ENCODE measurements at regions not wholly inside any gene's neighbourhood (a gene's known extent, or its start where the extent isn't known, plus 50 kb on each side); places are given as distances from the start of the nearest gene placed in this dataset.

GRCh38 chr10:62502995-62503613 is 128.9 kb downstream of the ZNF365 start (continued):
- TF ChIP-seq EZH2phosphoT487 (IDR thresholded peaks at IDR 0.05; ENCODE audit: unreplicated experiment): no peak
- no peak for TF ChIP-seq POLR2AphosphoS5 (IDR thresholded peaks at IDR 0.05; ENCODE audit: low read depth)
- no peak for TF ChIP-seq NANOG (IDR thresholded peaks at IDR 0.05; ENCODE audit: borderline replicate concordance)
- TF ChIP-seq CREB1 (CRISPR knock-in tag; IDR thresholded peaks at IDR 0.05; ENCODE audit: low read depth): no peak
- no peak for TF ChIP-seq EZH2 (IDR thresholded peaks at IDR 0.05; ENCODE audit: low read depth, unreplicated experiment)
- no peak for TF ChIP-seq REST (IDR thresholded peaks at IDR 0.05; ENCODE audit: unreplicated experiment)
- TF ChIP-seq STAT1 (IDR thresholded peaks at IDR 0.05; ENCODE audit: unreplicated experiment): no peak

- peaks cover 2% of the 10 kb centered on the region for H3K27me3 Mint-ChIP-seq (ENCODE audit: insufficient read depth, low read depth, poor library complexity)
- peak overlapping the region; percentile 58 for H3K4me2 ChIP-seq
- no peaks in the 10 kb centered on the region for H3K27me3 ChIP-seq (ENCODE audit: insufficient read depth)
- H3K9me3 Mint-ChIP-seq: no peaks in the 10 kb centered on the region
- no peak overlapping the region for H2AFZ ChIP-seq
- TF ChIP-seq ZNF331 (CRISPR knock-in tag; IDR thresholded peaks at IDR 0.05; ENCODE audit: low read depth) (no peak), POLR2AphosphoS5 (IDR thresholded peaks at IDR 0.05; ENCODE audit: low read depth) (no peak), ZNF114 (CRISPR knock-in tag; IDR thresholded peaks at IDR 0.05) (no peak), REST (IDR thresholded peaks at IDR 0.05; ENCODE audit: unreplicated experiment) (no peak)
- peaks cover 48% of the 10 kb centered on the region for H3K4me1 ChIP-seq (ENCODE audit: insufficient read depth)
- H3K9me2 ChIP-seq (ENCODE audit: insufficient read depth): peaks cover 10% of the 10 kb centered on the region
- no peaks in the 10 kb centered on the region for H3K36me3 ChIP-seq (ENCODE audit: insufficient read depth)
- H3K27ac Mint-ChIP-seq: peak overlapping the region; percentile 76; the same call in 1 of the 2 replicates
- peak; percentile 25 for DNase-seq (ENCODE audit: low spot score)
- no peaks in the 10 kb centered on the region for H3K79me2 ChIP-seq (replicated peaks; ENCODE audit: insufficient read depth)
- peak overlapping the region; percentile 24 for H3K4me3 ChIP-seq
- H3F3A ChIP-seq (replicated peaks; ENCODE audit: low read depth): no peaks in the 10 kb centered on the region
- ATAC-seq: no peak
- H3K4me3 Mint-ChIP-seq: peak overlapping the region; percentile 44; the same call in 2 of the 3 replicates
- H4K20me1 ChIP-seq (replicated peaks; ENCODE audit: insufficient read depth): no peaks in the 10 kb centered on the region
- H3K36me3 Mint-ChIP-seq (ENCODE audit: low read depth): no peaks in the 10 kb centered on the region
- H3K4me1 Mint-ChIP-seq: peaks cover 49% of the 10 kb centered on the region
- peak overlapping the region; percentile 74; the same call in 1 of the 2 replicates for H3K27ac ChIP-seq (ENCODE audit: low read depth)
These were observed 129.7 kb downstream of the ZNF365 start for GRCh38 chr10:62503872-62504271.
